Activated effector memory CD4-positive, alpha-beta T cell treated with anti-CD3 and anti-CD28 coated beads, Interleukin-2, amount 50 U/mL, for 16 hours (primary cell): ENCODE measurements at regions not wholly inside any gene's neighbourhood (a gene's known extent, or its start where the extent isn't known, plus 50 kb on each side); places are given as distances from the start of the nearest gene placed in this dataset.
"Not testable (repeated sequence)": the region's sequence is repeated elsewhere in the genome, so short reads cannot be mapped to it uniquely, and the experiment has no call there.

ENCODE experiments used
- DNase-seq: peaks from one replicate; pipeline ENCODE4 v3.0.0-alpha.2; 2020

GRCh38 chr11:96523656-96524055 lies 133.8 kb downstream of the JRKL start:
- DNase-seq = no peak

- DNase-seq = no peak
Measured at GRCh38 chr11:96524475-96524874, 134.7 kb downstream of the JRKL start.

DNA sequence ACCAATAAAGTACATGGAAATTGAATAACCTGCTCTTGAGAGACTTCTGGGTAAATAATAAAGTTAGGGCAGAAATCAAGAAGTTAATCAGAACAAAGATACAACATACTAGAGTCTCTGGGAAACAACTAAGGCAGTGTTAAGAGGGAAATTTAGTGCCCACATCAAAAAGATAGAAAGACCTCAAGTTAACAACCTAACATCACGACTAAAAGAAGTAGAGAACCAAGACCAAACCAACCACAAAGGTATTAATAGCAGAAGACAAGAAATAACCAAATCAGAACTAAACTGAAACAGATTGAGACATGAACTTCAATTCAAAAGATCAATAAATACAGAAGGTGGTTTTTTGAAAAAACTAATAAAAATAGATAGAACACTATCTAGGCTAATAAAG lies 140.7 kb downstream of the JRKL start:
- DNase-seq = no peak

DNA sequence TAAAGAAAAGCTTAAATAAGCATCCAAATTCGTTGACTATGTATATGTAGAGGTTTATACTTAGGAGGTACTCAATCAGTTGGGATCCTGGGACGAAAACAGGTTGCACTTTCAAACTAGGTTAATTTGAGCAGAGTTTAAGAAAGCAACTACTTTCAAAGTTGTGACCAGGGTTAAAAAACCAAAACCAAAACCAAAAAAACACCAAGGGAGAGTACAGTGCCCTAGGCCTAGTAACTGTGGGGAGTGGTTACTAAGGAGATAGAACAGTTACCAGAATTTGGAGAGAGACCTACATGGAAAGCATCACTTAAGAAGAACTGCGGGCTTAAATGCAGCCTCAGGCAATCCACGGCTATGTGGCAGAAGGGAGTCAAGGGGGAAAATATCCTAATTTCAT lies 148.3 kb downstream of the JRKL start:
- DNase-seq = no peak

DNA sequence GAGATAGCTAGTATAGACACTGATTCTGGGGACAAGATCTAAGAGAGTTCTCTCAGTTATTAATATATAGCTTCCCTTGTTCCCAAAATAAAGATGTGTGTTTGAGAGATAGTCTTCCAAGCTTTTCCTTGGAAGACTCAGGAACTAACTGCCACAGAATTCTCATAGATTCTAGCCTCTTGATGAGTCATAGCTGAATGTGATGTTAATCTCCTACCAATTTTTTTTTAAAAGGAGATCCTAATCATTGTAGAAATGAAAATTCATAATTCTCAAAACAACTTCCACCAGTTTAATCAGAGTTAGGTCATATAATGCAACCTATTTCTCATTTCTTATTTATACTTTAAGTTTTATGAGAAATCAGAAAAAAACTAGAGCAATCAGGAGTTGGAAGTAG lies 148.8 kb downstream of the JRKL start:
- DNase-seq = no peak

- DNase-seq = no peak
Measured at GRCh38 chr11:96540875-96541274, 151.1 kb downstream of the JRKL start.

- DNase-seq = no peak
Measured at GRCh38 chr11:96543177-96543576, 153.4 kb downstream of the JRKL start.

DNA sequence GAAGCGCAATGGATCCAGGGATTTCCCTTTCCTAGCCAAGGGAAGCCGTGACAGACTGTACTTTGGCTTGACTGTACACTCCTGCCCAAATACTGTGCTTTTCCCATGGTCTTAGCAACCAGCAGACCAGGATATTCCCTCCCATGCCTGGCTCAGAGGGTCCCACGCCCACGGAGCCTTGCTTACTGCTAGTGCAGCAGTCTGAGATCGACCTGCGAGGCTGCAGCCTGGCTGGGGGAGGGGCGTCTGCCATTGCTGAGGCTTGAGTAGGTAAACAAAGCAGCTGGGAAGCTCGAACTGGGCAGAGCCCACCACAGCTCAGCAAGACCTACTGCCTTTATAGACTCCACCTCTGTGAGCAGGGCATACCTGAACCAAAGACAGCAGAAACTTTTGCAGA lies 155.4 kb downstream of the JRKL start:
- not testable (repeated sequence) for DNase-seq

DNA sequence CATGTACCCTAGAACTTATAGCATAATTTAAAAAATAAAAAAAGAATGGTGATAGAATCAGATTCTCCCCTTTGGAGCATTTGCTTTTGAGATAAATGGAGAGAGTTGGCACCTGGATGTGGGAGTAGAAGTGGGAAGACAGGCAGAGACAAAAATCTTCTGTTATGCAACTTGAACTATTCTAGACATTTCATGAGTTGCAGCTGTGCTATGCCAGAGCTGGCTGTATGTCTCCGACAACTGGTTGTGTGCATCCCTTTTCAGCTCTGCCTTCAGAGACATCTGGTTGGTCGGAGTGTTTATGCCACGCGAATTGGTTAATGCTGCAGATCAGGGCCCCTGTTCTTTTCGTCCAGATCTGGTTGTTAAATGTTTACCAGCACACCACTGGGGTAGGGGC lies 161.3 kb downstream of the JRKL start:
- no peak for DNase-seq

DNA sequence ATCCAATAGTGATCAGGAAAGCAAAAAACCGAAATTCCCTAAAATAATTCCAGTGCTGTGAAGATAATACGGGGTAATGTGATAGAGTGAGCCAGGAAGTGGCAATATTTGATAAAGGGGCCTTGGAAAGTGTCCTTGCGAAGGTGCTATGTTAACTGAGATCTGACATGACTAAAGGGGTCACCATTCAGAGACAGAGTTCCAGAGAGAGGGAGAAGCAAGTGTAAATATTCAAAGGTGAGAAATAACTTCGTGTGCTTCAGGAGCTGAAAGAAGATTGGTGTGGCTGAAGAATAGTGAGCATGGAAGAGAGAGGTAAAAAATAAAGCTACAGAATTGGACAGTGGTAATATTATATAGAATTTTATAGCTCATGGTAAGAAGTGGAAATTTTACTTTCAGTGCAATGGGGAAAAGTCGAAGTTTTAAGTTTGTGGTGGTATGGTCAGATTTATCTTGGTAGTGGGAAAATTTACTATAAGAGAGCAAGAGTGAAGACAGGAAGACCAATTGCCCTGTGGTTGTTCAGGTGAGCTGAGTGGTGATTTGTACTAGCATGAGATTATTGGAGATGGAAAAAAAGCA lies 164.5 kb downstream of the JRKL start:
- no peak for DNase-seq

- not testable (repeated sequence) for DNase-seq
Measured at GRCh38 chr11:96555826-96556225, 166.0 kb downstream of the JRKL start.

DNA sequence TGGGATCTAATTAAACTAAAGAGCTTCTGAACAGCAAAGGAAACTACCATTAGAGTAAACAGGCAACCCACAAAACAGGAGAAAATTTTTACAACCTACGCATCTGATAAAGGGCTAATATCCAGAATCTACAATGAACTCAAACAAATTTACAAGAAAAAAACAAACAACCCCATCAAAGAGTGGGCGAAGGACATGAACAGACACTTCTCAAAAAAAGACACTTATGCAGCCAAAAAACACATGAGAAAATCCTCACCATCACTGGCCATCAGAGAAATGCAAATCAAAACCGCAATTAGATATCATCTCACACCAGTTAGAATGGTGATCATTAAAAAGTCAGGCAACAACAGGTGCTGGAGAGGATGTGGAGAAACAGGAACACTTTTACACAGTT lies 170.9 kb downstream of the JRKL start:
- DNase-seq = not testable (repeated sequence)

DNA sequence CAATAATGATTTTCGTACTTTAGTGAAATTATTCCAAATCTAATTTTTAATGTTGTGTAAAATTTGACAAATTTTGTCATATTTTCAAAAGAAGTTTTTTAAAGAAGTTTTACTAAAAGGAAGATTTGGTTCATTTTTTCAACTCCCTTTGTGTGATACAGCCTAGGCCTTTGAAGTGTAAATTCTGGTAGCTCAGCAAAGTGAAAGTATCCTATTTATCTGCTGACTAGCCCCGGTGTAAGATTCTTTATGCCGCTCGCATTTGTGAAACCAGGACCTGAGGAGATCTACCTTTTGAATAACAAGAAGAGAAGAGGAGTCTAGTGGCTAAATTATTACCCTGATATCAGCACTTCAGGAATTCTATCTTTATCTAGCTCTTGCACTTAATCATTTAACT lies 177.4 kb downstream of the JRKL start:
- DNase-seq = no peak

- no peak for DNase-seq
Measured at GRCh38 chr11:96567667-96568066, 177.9 kb downstream of the JRKL start.

DNA sequence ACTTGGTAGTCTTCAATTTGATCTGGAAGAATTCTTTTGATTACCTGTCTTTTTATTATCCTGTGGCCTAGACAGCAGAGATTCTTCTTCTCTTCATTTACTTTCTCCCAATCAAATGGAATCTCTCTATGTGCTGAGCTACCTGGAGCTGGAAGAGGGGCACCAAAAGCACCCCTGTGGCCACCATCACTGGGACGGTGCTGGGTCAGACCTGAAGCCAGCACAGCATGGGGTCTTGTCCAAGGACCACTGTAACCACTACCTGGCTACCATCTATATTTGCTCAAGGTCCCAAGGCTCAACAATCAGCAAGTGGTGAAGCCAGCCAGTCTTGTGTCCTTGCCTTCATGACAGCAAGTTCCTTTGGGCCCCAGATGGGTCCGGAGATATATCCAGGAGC lies 186.6 kb downstream of the JRKL start:
- DNase-seq = no peak

- no peak for DNase-seq
Measured at GRCh38 chr11:96578379-96578778, 188.6 kb downstream of the JRKL start.

DNA sequence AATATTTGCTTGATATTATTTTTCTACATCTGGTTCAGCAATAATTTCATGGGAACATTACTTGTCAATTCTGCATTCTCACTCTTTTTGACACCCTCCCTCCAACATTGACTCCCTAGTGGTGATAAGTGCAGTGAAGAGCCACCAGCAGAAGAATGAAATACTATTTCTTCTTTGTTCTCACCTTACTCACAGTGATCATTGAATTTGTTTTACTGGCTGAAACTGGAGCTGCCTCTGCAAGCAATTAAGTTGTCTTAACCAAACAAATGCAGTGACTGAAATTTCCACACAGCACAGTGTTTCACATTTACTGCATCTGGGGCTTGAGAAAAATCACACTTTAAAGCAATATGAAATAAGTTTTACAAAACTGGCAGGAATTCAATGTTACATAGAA lies 189.8 kb downstream of the JRKL start:
- no peak for DNase-seq

DNA sequence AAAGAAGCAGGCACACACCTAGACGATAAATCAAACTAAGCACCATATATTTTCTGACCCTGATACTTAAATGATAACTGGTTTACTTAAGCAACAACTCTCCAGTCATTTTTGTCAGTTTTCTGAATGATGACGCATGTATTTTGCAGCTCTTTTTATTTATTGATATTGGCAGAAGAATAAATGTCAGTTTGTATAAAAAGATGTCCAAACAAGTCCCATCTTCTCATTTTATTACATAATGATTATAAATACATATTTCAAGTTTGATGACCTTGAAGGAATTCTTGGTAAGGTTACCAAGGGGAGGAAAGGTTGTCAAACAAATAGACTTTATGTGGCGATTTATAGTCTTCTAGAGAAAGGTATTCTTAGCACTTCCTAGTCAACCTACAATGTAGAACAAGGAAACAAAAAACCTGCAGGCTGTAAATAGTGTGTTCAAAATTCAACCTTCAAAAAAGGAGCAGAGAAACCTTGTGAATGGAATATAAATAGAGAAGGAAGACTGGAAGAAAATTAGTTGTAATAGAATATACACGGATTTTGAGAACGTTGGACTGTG lies 190.7 kb downstream of the JRKL start:
- no peak for DNase-seq

DNA sequence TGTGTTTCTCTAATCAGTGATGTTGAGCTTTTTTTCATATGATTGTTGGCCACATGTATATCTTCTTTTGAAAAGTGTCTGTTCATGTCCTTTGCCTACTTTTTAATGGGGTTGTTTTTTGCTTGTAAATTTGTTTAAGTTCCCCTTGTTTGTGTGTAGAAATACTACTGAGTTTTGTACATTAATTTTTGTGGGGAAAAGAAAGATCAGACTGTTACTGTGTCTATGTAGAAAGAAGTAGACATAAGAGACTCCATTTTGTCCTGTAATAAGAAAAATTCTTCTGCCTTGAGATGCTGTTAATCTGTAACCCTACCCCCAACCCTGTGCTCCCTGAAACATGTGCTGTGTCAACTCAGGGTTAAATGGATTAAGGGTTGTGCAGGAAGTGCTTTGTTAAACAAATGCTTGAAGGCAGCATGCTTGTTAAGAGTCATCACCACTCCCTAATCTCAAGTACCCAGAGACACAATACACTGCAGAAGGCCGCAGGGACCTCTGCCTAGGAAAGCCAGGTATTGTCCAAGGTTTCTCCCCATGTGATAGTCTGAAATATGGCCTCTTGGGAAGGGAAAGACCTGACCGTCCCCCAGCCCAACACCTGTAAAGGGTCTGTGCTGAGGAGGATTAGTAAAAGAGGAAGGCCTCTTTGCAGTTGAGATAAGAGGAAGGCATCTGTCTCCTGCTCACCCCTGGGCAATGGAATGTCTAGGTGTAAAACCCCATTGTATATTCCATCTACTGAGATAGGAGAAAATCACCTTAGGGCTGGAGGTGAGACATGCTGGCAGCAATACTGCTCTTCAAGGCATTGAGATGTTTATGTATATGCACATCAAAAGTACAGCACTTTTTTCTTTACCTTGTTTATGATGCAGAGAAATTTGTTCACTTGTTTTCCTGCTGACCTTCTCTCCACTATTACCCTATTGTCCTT lies 196.4 kb downstream of the JRKL start:
- not testable (repeated sequence) for DNase-seq

DNA sequence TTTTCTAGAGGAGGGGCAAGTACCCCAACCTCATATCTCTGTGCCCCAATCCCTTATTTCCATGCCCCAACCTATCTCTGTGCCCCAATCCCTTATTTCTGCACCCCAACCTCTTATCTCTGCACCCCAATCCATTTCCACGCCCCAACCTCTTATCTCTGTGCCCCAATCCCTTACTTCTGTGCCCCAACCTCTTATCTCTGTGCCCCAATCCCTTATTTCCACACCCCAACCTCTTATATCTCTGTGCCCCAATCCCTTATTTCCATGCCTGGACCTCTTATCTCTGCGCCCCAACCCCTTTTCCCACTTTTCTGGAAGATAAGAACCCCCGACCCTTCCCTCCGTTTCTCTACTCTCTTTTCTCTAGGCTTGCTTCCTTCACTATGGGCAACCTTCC lies 199.0 kb downstream of the JRKL start:
- DNase-seq = not testable (repeated sequence)

DNA sequence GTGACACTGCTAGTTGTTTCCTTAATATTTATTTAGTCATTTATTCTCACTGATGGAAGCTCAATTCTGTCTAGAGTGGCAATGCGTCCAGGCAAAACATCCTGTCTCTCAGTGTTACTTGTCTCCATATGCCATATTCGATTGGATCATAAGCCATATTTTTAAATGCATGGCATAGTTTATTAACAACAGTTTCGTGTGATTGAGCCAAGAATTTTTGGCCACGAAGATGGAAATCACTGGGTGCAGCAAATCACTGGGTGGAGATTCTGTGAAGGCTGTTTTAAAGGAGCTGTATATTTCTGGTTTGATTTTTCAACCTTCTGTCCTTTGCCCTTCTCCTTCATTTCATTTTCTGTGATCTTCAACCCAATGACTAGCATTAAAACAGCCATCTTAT lies 205.2 kb downstream of the JRKL start:
- DNase-seq = no peak

DNA sequence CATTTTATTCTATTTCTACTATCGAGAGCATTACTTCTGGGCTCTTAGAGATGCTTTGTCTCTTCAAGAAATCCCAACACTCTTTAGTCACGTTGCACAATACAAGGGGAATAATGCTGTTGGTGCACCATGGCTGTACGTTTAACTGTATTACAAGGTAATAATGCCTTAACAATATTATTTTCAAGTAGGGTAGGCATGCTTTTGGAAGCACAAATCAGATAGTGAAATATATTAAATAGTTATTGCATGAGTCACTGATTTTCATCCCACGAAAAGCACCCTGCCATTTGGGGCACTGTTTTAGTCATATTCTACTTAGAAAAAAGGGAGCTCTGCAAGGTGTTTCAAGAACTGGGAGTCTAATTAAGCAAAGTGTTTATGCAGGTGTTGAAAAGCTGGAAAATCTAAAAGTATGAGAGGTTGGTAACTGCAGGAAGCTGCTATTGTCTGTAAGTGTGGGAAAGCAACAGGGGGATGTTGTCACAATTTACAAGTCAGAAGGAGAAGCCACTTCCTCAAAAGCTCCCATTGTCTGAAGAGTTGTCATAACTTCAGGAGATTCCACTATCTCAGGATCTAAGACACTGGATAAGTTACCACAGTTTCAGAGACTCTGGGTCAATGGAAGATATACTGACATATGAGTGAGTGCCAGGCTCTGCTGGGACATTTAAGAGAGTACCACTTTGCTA lies 218.2 kb downstream of the JRKL start:
- no peak for DNase-seq

- DNase-seq = no peak
Measured at GRCh38 chr11:96614101-96614500, 224.3 kb downstream of the JRKL start.

- no peak for DNase-seq
Measured at GRCh38 chr11:96614846-96615245, 225.0 kb downstream of the JRKL start.
